Effector memory CD4-positive, alpha-beta T cell (primary cell): ENCODE measurements at regions not wholly inside any gene's neighbourhood (a gene's known extent, or its start where the extent isn't known, plus 50 kb on each side); places are given as distances from the start of the nearest gene placed in this dataset.

ENCODE experiments used
- DNase-seq, 3 donors: peaks; one replicate each; pipeline ENCODE4 v3.0.0-alpha.2; 2020
- H3K27ac ChIP-seq: 2 replicates; pipeline ENCODE4 v1.7.0; 2013; ENCODE audit warnings: mild to moderate bottlenecking, low read length, moderate library complexity; ENCODE audit not compliant: insufficient read depth, poor library complexity, severe bottlenecking
- H3K27me3 ChIP-seq: replicated peaks from 2 replicates; pipeline ENCODE4 v1.7.0; 2013; ENCODE audit warnings: mild to moderate bottlenecking, low read length; ENCODE audit not compliant: insufficient read depth, control insufficient read depth, poor library complexity, severe bottlenecking
- H3K36me3 ChIP-seq: 2 replicates; pipeline ENCODE4 v1.7.0; 2013; ENCODE audit warnings: mild to moderate bottlenecking, low read length, moderate library complexity; ENCODE audit not compliant: control insufficient read depth, insufficient read depth
- H3K4me1 ChIP-seq: 2 replicates; pipeline ENCODE4 v1.7.0; 2013; ENCODE audit warnings: low read length, mild to moderate bottlenecking; ENCODE audit not compliant: control insufficient read depth, insufficient read depth, poor library complexity, severe bottlenecking
- H3K4me3 ChIP-seq: 2 replicates; pipeline ENCODE4 v1.7.0; 2013; ENCODE audit warnings: low read length, low read depth, mild to moderate bottlenecking; ENCODE audit not compliant: insufficient read depth, poor library complexity, severe bottlenecking
- H3K9me3 ChIP-seq: 2 replicates; pipeline ENCODE4 v1.7.0; 2013; ENCODE audit warnings: mild to moderate bottlenecking, low read length, moderate library complexity; ENCODE audit not compliant: control insufficient read depth

- H3K4me1 ChIP-seq: no peaks in the 10 kb centered on the region
- H3K27ac ChIP-seq: no peak overlapping the region
- no peak for DNase-seq
- H3K27me3 ChIP-seq: no peaks in the 10 kb centered on the region
- H3K36me3 ChIP-seq: no peaks in the 10 kb centered on the region
- no peak overlapping the region for H3K4me3 ChIP-seq
- no peaks in the 10 kb centered on the region for H3K9me3 ChIP-seq
These were observed 350.5 kb upstream of the CHRM2 start for GRCh38 chr7:136517971-136518370.

- H3K36me3 ChIP-seq: no peaks in the 10 kb centered on the region
- H3K27ac ChIP-seq: no peak overlapping the region
- no peak overlapping the region for H3K4me3 ChIP-seq
- H3K9me3 ChIP-seq: no peaks in the 10 kb centered on the region
- no peaks in the 10 kb centered on the region for H3K4me1 ChIP-seq
- no peak for DNase-seq
- H3K27me3 ChIP-seq: no peaks in the 10 kb centered on the region
These were observed 353.7 kb upstream of the CHRM2 start for GRCh38 chr7:136514776-136515175.

- Histone ChIP-seq H3K4me1 (no peaks in the 10 kb centered on the region), H3K9me3 (no peaks in the 10 kb centered on the region), H3K27ac (no peak overlapping the region), H3K27me3 (no peaks in the 10 kb centered on the region), H3K36me3 (no peaks in the 10 kb centered on the region), H3K4me3 (no peak overlapping the region)
- no peak for DNase-seq
These were observed 354.7 kb upstream of the CHRM2 start for GRCh38 chr7:136513744-136514143.

- no peaks in the 10 kb centered on the region for H3K27me3 ChIP-seq
- no peak overlapping the region for H3K27ac ChIP-seq
- peaks cover 4% of the 10 kb centered on the region for H3K9me3 ChIP-seq
- H3K4me1 ChIP-seq: no peaks in the 10 kb centered on the region
- DNase-seq: no peak
- H3K36me3 ChIP-seq: no peaks in the 10 kb centered on the region
- no peak overlapping the region for H3K4me3 ChIP-seq
These were observed 359.0 kb upstream of the CHRM2 start for GRCh38 chr7:136509466-136509865.

- Histone ChIP-seq H3K27me3 (no peaks in the 10 kb centered on the region), H3K4me3 (no peak overlapping the region), H3K9me3 (peaks cover 4% of the 10 kb centered on the region), H3K36me3 (no peaks in the 10 kb centered on the region), H3K4me1 (no peaks in the 10 kb centered on the region), H3K27ac (no peak overlapping the region)
- no peak for DNase-seq
These were observed 366.3 kb upstream of the CHRM2 start for GRCh38 chr7:136502162-136502561.

- no peaks in the 10 kb centered on the region for H3K36me3 ChIP-seq
- H3K4me1 ChIP-seq: no peaks in the 10 kb centered on the region
- no peak for DNase-seq
- peaks cover 4% of the 10 kb centered on the region for H3K9me3 ChIP-seq
- H3K4me3 ChIP-seq: no peak overlapping the region
- H3K27ac ChIP-seq: no peak overlapping the region
- no peaks in the 10 kb centered on the region for H3K27me3 ChIP-seq
These were observed 367.3 kb upstream of the CHRM2 start for GRCh38 chr7:136501151-136501550.

GRCh38 chr7:136496551-136496950 lies 371.9 kb upstream of the CHRM2 start:
- no peaks in the 10 kb centered on the region for H3K27me3 ChIP-seq
- no peak overlapping the region for H3K4me3 ChIP-seq
- no peak overlapping the region for H3K27ac ChIP-seq
- H3K36me3 ChIP-seq: no peaks in the 10 kb centered on the region
- no peaks in the 10 kb centered on the region for H3K9me3 ChIP-seq
- no peak for DNase-seq
- H3K4me1 ChIP-seq: no peaks in the 10 kb centered on the region

GRCh38 chr7:136495081-136495480 lies 373.4 kb upstream of the CHRM2 start:
- Histone ChIP-seq H3K4me1 (no peaks in the 10 kb centered on the region), H3K4me3 (no peak overlapping the region), H3K9me3 (no peaks in the 10 kb centered on the region), H3K27ac (no peak overlapping the region), H3K27me3 (no peaks in the 10 kb centered on the region), H3K36me3 (no peaks in the 10 kb centered on the region)
- no peak for DNase-seq

GRCh38 chr7:136492366-136492765 lies 376.1 kb upstream of the CHRM2 start:
- no peak for DNase-seq
- H3K4me1 ChIP-seq: no peaks in the 10 kb centered on the region
- H3K27me3 ChIP-seq: no peaks in the 10 kb centered on the region
- no peaks in the 10 kb centered on the region for H3K36me3 ChIP-seq
- H3K4me3 ChIP-seq: no peak overlapping the region
- no peaks in the 10 kb centered on the region for H3K9me3 ChIP-seq
- H3K27ac ChIP-seq: no peak overlapping the region

- Histone ChIP-seq H3K27me3 (no peaks in the 10 kb centered on the region), H3K4me3 (no peak overlapping the region), H3K4me1 (no peaks in the 10 kb centered on the region), H3K9me3 (no peaks in the 10 kb centered on the region), H3K36me3 (no peaks in the 10 kb centered on the region), H3K27ac (no peak overlapping the region)
- DNase-seq: no peak
These were observed 378.6 kb upstream of the CHRM2 start for GRCh38 chr7:136489808-136490207.

GRCh38 chr7:136480901-136481300 lies 387.6 kb upstream of the CHRM2 start:
- H3K9me3 ChIP-seq: no peaks in the 10 kb centered on the region
- no peaks in the 10 kb centered on the region for H3K36me3 ChIP-seq
- H3K27me3 ChIP-seq: no peaks in the 10 kb centered on the region
- no peaks in the 10 kb centered on the region for H3K4me1 ChIP-seq
- no peak overlapping the region for H3K4me3 ChIP-seq
- no peak overlapping the region for H3K27ac ChIP-seq
- DNase-seq: no peak
